H1 (cell line): ENCODE measurements at regions not wholly inside any gene's neighbourhood (a gene's known extent, or its start where the extent isn't known, plus 50 kb on each side); places are given as distances from the start of the nearest gene placed in this dataset.

Experiments used
- ASH2L ChIP-seq: fragments of 200-600, 300-600 bp; sonication (generic); IDR thresholded peaks from one replicate; pipeline ENCODE4 v1.7.1; 2017; ENCODE audit warnings: low read length
- BACH1 ChIP-seq: IDR thresholded peaks from 2 replicates; pipeline ENCODE4 v1.6.1; 2012; ENCODE audit warnings: low read length, improper control_type of control experiment
- CEBPB ChIP-seq: IDR thresholded peaks from 2 replicates; pipeline ENCODE4 v1.6.1; 2012; ENCODE audit warnings: low read depth, low read length
- CHD1 ChIP-seq: IDR thresholded peaks from 2 replicates; pipeline ENCODE4 v1.6.1; 2012; ENCODE audit warnings: low read depth, low read length, improper control_type of control experiment
- EP300 ChIP-seq, 2 experiments: IDR thresholded peaks; 1 replicate in 1 of 2; 2 replicates in 1 of 2; pipeline ENCODE4 v1.6.1; 2011 to 2012; ENCODE audit warnings: low read depth in 2 of 2, low read length in 2 of 2, mild to moderate bottlenecking in 2 of 2, borderline replicate concordance in 1 of 2, inconsistent platforms in 1 of 2, moderate library complexity in 1 of 2
- FOSL1 ChIP-seq: IDR thresholded peaks from 2 replicates; pipeline ENCODE4 v1.6.1; 2011; ENCODE audit warnings: mild to moderate bottlenecking, low read depth, low read length, moderate library complexity; ENCODE audit not compliant: insufficient read depth
- GTF2F1 ChIP-seq: IDR thresholded peaks from 2 replicates; pipeline ENCODE4 v1.6.1; 2012; ENCODE audit warnings: low read depth, low read length, improper control_type of control experiment, borderline replicate concordance
- HDAC6 ChIP-seq: IDR thresholded peaks from one replicate; pipeline ENCODE4 v1.7.1; 2012; ENCODE audit warnings: low read depth, mild to moderate bottlenecking, inconsistent platforms, low read length, moderate library complexity
- POLR2A ChIP-seq, 2 experiments: IDR thresholded peaks; 1 replicate in 1 of 2; 2 replicates in 1 of 2; pipeline ENCODE4 v1.6.1; 2011; ENCODE audit warnings: low read depth in 2 of 2, low read length in 2 of 2, mild to moderate bottlenecking in 2 of 2; ENCODE audit errors: control extremely low read depth in 1 of 2
- SIX5 ChIP-seq: IDR thresholded peaks from 2 replicates; pipeline ENCODE4 v1.6.1; 2011; ENCODE audit warnings: mild to moderate bottlenecking, low read depth, low read length
- TF ChIP-seq, protein P1 (sequence below): fragments of 300-600 bp; sonication (generic); IDR thresholded peaks from 2 replicates; pipeline ENCODE4 v1.7.1; 2012; ENCODE audit warnings: low read length, moderate library complexity, mild to moderate bottlenecking, inconsistent platforms; ENCODE audit not compliant: insufficient replicate concordance

DNA sequence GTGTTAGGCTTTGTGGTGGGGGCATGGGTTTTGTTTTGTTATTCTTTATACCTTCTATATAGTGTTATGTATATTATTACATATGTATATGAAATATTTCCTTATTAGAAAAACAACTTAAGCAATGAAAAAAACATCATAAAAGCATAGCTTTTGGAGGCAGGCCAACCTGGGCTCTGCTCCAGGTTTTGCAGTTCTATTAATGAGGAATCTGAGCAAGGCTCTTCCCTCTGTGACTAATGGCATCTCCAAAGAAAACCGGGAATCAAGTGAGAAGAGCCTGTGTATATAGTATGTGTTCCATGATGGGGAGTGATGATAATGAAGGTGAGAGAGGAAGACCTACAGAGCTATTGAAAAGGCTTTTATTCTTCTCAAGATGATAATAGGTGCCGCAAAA, 291.1 kb downstream of the CLIC5 start (continued):
- TF ChIP-seq, protein P1, sequence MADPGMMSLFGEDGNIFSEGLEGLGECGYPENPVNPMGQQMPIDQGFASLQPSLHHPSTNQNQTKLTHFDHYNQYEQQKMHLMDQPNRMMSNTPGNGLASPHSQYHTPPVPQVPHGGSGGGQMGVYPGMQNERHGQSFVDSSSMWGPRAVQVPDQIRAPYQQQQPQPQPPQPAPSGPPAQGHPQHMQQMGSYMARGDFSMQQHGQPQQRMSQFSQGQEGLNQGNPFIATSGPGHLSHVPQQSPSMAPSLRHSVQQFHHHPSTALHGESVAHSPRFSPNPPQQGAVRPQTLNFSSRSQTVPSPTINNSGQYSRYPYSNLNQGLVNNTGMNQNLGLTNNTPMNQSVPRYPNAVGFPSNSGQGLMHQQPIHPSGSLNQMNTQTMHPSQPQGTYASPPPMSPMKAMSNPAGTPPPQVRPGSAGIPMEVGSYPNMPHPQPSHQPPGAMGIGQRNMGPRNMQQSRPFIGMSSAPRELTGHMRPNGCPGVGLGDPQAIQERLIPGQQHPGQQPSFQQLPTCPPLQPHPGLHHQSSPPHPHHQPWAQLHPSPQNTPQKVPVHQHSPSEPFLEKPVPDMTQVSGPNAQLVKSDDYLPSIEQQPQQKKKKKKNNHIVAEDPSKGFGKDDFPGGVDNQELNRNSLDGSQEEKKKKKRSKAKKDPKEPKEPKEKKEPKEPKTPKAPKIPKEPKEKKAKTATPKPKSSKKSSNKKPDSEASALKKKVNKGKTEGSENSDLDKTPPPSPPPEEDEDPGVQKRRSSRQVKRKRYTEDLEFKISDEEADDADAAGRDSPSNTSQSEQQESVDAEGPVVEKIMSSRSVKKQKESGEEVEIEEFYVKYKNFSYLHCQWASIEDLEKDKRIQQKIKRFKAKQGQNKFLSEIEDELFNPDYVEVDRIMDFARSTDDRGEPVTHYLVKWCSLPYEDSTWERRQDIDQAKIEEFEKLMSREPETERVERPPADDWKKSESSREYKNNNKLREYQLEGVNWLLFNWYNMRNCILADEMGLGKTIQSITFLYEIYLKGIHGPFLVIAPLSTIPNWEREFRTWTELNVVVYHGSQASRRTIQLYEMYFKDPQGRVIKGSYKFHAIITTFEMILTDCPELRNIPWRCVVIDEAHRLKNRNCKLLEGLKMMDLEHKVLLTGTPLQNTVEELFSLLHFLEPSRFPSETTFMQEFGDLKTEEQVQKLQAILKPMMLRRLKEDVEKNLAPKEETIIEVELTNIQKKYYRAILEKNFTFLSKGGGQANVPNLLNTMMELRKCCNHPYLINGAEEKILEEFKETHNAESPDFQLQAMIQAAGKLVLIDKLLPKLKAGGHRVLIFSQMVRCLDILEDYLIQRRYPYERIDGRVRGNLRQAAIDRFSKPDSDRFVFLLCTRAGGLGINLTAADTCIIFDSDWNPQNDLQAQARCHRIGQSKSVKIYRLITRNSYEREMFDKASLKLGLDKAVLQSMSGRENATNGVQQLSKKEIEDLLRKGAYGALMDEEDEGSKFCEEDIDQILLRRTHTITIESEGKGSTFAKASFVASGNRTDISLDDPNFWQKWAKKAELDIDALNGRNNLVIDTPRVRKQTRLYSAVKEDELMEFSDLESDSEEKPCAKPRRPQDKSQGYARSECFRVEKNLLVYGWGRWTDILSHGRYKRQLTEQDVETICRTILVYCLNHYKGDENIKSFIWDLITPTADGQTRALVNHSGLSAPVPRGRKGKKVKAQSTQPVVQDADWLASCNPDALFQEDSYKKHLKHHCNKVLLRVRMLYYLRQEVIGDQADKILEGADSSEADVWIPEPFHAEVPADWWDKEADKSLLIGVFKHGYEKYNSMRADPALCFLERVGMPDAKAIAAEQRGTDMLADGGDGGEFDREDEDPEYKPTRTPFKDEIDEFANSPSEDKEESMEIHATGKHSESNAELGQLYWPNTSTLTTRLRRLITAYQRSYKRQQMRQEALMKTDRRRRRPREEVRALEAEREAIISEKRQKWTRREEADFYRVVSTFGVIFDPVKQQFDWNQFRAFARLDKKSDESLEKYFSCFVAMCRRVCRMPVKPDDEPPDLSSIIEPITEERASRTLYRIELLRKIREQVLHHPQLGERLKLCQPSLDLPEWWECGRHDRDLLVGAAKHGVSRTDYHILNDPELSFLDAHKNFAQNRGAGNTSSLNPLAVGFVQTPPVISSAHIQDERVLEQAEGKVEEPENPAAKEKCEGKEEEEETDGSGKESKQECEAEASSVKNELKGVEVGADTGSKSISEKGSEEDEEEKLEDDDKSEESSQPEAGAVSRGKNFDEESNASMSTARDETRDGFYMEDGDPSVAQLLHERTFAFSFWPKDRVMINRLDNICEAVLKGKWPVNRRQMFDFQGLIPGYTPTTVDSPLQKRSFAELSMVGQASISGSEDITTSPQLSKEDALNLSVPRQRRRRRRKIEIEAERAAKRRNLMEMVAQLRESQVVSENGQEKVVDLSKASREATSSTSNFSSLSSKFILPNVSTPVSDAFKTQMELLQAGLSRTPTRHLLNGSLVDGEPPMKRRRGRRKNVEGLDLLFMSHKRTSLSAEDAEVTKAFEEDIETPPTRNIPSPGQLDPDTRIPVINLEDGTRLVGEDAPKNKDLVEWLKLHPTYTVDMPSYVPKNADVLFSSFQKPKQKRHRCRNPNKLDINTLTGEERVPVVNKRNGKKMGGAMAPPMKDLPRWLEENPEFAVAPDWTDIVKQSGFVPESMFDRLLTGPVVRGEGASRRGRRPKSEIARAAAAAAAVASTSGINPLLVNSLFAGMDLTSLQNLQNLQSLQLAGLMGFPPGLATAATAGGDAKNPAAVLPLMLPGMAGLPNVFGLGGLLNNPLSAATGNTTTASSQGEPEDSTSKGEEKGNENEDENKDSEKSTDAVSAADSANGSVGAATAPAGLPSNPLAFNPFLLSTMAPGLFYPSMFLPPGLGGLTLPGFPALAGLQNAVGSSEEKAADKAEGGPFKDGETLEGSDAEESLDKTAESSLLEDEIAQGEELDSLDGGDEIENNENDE, result no peak
- TF ChIP-seq POLR2A (IDR thresholded peaks at IDR 0.05; ENCODE audit: control extremely low read depth in 1 of 2, low read depth in 2 of 2, low read length in 2 of 2) (no peak), CEBPB (no peak), EP300 (IDR thresholded peaks at IDR 0.05; ENCODE audit: borderline replicate concordance in 1 of 2, low read depth in 2 of 2, low read length in 2 of 2) (no peak), CHD1 (no peak), SIX5 (no peak), ASH2L (no peak), GTF2F1 (no peak), FOSL1 (no peak), HDAC6 (no peak), BACH1 (no peak)
